ENCODE measurements at regions not wholly inside any gene's neighbourhood (a gene's known extent, or its start where the extent isn't known, plus 50 kb on each side); places are given as distances from the start of the nearest gene placed in this dataset.

GRCh38 chrX:5031792-5032191 is 1196.9 kb downstream of the NLGN4X start:
- Histone ChIP-seq H3K4me3 (no peak overlapping the region), H3K9me2 (ENCODE audit: insufficient read depth) (no peaks in the 10 kb centered on the region), H3K27ac (ENCODE audit: low read depth) (no peak overlapping the region), H3F3A (replicated peaks; ENCODE audit: low read depth) (no peaks in the 10 kb centered on the region), H3K4me2 (no peak overlapping the region), H3K4me1 (ENCODE audit: insufficient read depth) (no peaks in the 10 kb centered on the region), H3K79me2 (replicated peaks; ENCODE audit: insufficient read depth) (no peaks in the 10 kb centered on the region), H3K27me3 (ENCODE audit: insufficient read depth) (no peaks in the 10 kb centered on the region), H3K36me3 (ENCODE audit: insufficient read depth) (no peaks in the 10 kb centered on the region), H2AFZ (no peak overlapping the region), H4K20me1 (replicated peaks; ENCODE audit: insufficient read depth) (no peaks in the 10 kb centered on the region)
- H3K36me3 Mint-ChIP-seq (ENCODE audit: low read depth), result no peaks in the 10 kb centered on the region; the same call in 2 of the 3 replicates
- no peak for DNase-seq (ENCODE audit: low spot score)
- ATAC-seq, result no peak
- peaks cover 1% of the 10 kb centered on the region for H3K27me3 Mint-ChIP-seq (ENCODE audit: insufficient read depth, low read depth, poor library complexity)
- no peak overlapping the region for H3K27ac Mint-ChIP-seq
- no peak overlapping the region for H3K4me3 Mint-ChIP-seq
- no peaks in the 10 kb centered on the region for H3K4me1 Mint-ChIP-seq
- TF ChIP-seq POLR2AphosphoS5 (IDR thresholded peaks at IDR 0.05; ENCODE audit: low read depth), result no peak
- no peak for TF ChIP-seq EZH2 (IDR thresholded peaks at IDR 0.05; ENCODE audit: low read depth, unreplicated experiment)
- H3K9me3 Mint-ChIP-seq, result no peaks in the 10 kb centered on the region

DNA sequence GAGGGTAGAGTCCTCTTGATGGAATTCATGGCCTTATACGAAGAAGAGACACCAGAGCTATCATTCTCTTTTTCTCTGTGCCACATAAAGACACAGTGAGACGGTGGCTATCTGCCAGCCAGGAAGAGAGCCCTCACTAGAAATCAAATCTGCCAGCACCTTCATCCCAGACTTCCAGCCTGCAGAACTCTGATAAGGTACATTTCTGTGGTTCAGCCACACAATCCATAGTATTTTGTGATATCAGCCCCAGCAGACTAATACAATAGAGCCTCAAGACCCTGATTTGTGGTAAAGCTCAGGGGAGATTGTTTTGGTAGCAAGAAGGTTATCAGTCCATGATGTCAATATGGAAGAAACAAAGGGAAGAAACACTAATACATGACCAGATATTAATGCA is 1213.2 kb downstream of the NLGN4X start:
- Histone ChIP-seq H3K27ac (ENCODE audit: low read depth) (no peak overlapping the region), H3F3A (replicated peaks; ENCODE audit: low read depth) (no peaks in the 10 kb centered on the region)
- no peaks in the 10 kb centered on the region for H3K36me3 Mint-ChIP-seq (ENCODE audit: low read depth)
- TF ChIP-seq CREB1 (CRISPR knock-in tag; IDR thresholded peaks at IDR 0.05; ENCODE audit: low read depth) (no peak), NANOG (IDR thresholded peaks at IDR 0.05; ENCODE audit: borderline replicate concordance) (no peak), STAT1 (IDR thresholded peaks at IDR 0.05; ENCODE audit: unreplicated experiment) (no peak), ETS1 (IDR thresholded peaks at IDR 0.05) (no peak), EZH2phosphoT487 (IDR thresholded peaks at IDR 0.05; ENCODE audit: unreplicated experiment) (no peak), POLR2AphosphoS5 (IDR thresholded peaks at IDR 0.05; ENCODE audit: low read depth) (no peak), JUNB (IDR thresholded peaks at IDR 0.05; ENCODE audit: unreplicated experiment) (no peak), ZNF114 (CRISPR knock-in tag; IDR thresholded peaks at IDR 0.05) (no peak), CTCF (conservative IDR thresholded peaks at IDR 0.05; ENCODE audit: low read depth in 2 of 2) (no peak), EZH2 (IDR thresholded peaks at IDR 0.05; ENCODE audit: low read depth, unreplicated experiment) (no peak), REST (IDR thresholded peaks at IDR 0.05; ENCODE audit: unreplicated experiment) (no peak)

More for the DNA sequence above, 1213.2 kb downstream of the NLGN4X start:
- no peak for DNase-seq (ENCODE audit: low spot score)
- Histone ChIP-seq H3K79me2 (replicated peaks; ENCODE audit: insufficient read depth) (no peaks in the 10 kb centered on the region), H4K20me1 (replicated peaks; ENCODE audit: insufficient read depth) (no peaks in the 10 kb centered on the region), H3K4me3 (no peak overlapping the region), H2AFZ (no peak overlapping the region), H3K4me1 (ENCODE audit: insufficient read depth) (no peaks in the 10 kb centered on the region), H3K4me2 (no peak overlapping the region), H3K27me3 (ENCODE audit: insufficient read depth) (no peaks in the 10 kb centered on the region), H3K9me2 (ENCODE audit: insufficient read depth) (no peaks in the 10 kb centered on the region), H3K36me3 (ENCODE audit: insufficient read depth) (no peaks in the 10 kb centered on the region)
- Mint-ChIP-seq H3K9me3 (no peaks in the 10 kb centered on the region), H3K4me1 (no peaks in the 10 kb centered on the region), H3K4me3 (no peak overlapping the region), H3K27ac (no peak overlapping the region), H3K27me3 (ENCODE audit: insufficient read depth, low read depth, poor library complexity) (no peaks in the 10 kb centered on the region)
- ATAC-seq, result no peak
